GM12878 (cell line): ENCODE measurements at regions not wholly inside any gene's neighbourhood (a gene's known extent, or its start where the extent isn't known, plus 50 kb on each side); places are given as distances from the start of the nearest gene placed in this dataset.

ENCODE experiments used
- ATAC-seq: fragments of 200-7000 bp; cut with Tn5 transposase; 3 replicates; pipeline ENCODE4 v1.9.1; 2020; ENCODE audit warnings: mild to moderate bottlenecking, moderate library complexity
- BruUV-seq: library from RNA; stranded (reverse); fragments of 400-500 nt; replicated peaks from 2 replicates; lab custom pipeline; 2021; lab: Mats Ljungman, UMichigan
- CTCF ChIA-PET: fragments of 300-600 bp; sonication (Branson Sonifier 250); formaldehyde crosslinking; extraction: SDS; loops from one replicate; lab custom pipeline; 2021; ENCODE audit warnings: inconsistent platforms; lab: Yijun Ruan, JAX
- POLR2A ChIA-PET: fragments of 350-600 bp; formaldehyde crosslinking; extraction: SDS; loops from one replicate; lab custom pipeline; 2021; ENCODE audit warnings: inconsistent platforms; lab: Charles Lee
- RAD21 ChIA-PET: fragments of 300-600 bp; sonication (Branson Sonifier 250); formaldehyde crosslinking; loops from one replicate; lab custom pipeline; 2023; ENCODE audit warnings: antibody characterized with exemption; ENCODE audit not compliant: unreplicated experiment; lab: Charles Lee
- SMC1A ChIA-PET: fragments of 300-600 bp; sonication (Branson Sonifier 250); formaldehyde crosslinking; loops from one replicate; lab custom pipeline; 2023; ENCODE audit not compliant: unreplicated experiment, uncharacterized antibody; lab: Charles Lee
- DNase-seq: peaks from one replicate; pipeline ENCODE4 v3.0.0-alpha.2; 2011; ENCODE audit warnings: low read depth, low spot score
- FAIRE-seq: peaks from 3 replicates; lab custom pipeline; 2011; peaks lifted over from hg19 to GRCh38; lab: Jason Lieb, UNC
- H2AFZ ChIP-seq: 2 replicates; pipeline ENCODE4 v1.6.0; 2011; ENCODE audit warnings: low read depth, low read length, control low read depth; ENCODE audit not compliant: control insufficient read depth
- H3K27ac ChIP-seq: 2 replicates; pipeline ENCODE4 v1.5.1; 2011; ENCODE audit warnings: control low read depth; ENCODE audit not compliant: control insufficient read depth, insufficient read depth
- H3K27me3 ChIP-seq, 2 experiments: replicated peaks in 1 of 2; 2 replicates each; pipeline versions ENCODE4 v1.6.0 to v1.6.1; 2011; ENCODE audit warnings: low read length in 1 of 2; ENCODE audit not compliant: control insufficient read depth in 2 of 2, insufficient read depth in 2 of 2
- H3K36me3 ChIP-seq, 2 experiments: 2 replicates each; pipeline ENCODE4 v1.5.1; 2011; ENCODE audit warnings: low read length in 1 of 2; ENCODE audit not compliant: control insufficient read depth in 2 of 2, insufficient read depth in 2 of 2
- H3K4me1 ChIP-seq: 2 replicates; pipeline ENCODE4 v1.6.1; 2011; ENCODE audit warnings: mild to moderate bottlenecking, low read length, moderate library complexity, mixed read lengths; ENCODE audit not compliant: control insufficient read depth, insufficient read depth
- H3K4me2 ChIP-seq: 2 replicates; pipeline ENCODE4 v1.6.0; 2011; ENCODE audit warnings: control low read depth; ENCODE audit not compliant: control insufficient read depth, insufficient read depth
- H3K4me3 ChIP-seq: fragments of 200-600 bp; sonication (generic); 2 replicates; pipeline ENCODE4 v1.5.1; 2016
- H3K79me2 ChIP-seq: 2 replicates; pipeline ENCODE4 v1.6.0; 2011; ENCODE audit warnings: low read length; ENCODE audit not compliant: control insufficient read depth, insufficient read depth
- H3K9ac ChIP-seq: 2 replicates; pipeline ENCODE4 v1.8.0; 2011; ENCODE audit warnings: low read length, control low read depth, mixed read lengths; ENCODE audit not compliant: control insufficient read depth, insufficient read depth
- H3K9me3 ChIP-seq: replicated peaks from 3 replicates; pipeline ENCODE4 v1.5.1; 2011; ENCODE audit warnings: mild to moderate bottlenecking, low read length; ENCODE audit not compliant: control insufficient read depth, insufficient read depth
- H4K20me1 ChIP-seq: 2 replicates; pipeline ENCODE4 v1.6.0; 2011; ENCODE audit not compliant: control insufficient read depth, insufficient read depth
- BHLHE40 ChIP-seq, 2 experiments: fragments of 450-650 bp in 1 of 2; IDR thresholded peaks; 2 replicates each; pipeline ENCODE4 v1.6.1; 2011 to 2017; ENCODE audit warnings: low read depth in 2 of 2, borderline replicate concordance in 1 of 2, improper control_type of control experiment in 1 of 2, low read length in 1 of 2, mild to moderate bottlenecking in 1 of 2
- CBX3 ChIP-seq: fragments of 200-600 bp; sonication (generic); IDR thresholded peaks from 2 replicates; pipeline ENCODE4 v1.6.1; 2016; ENCODE audit warnings: low read depth, borderline replicate concordance
- GATAD2B ChIP-seq: fragments of 450-650 bp; conservative IDR thresholded peaks from 2 replicates; pipeline ENCODE4 v1.6.1; 2017; ENCODE audit warnings: low read depth, mild to moderate bottlenecking, moderate library complexity
- HDAC2 ChIP-seq: fragments of 200-600 bp; sonication (generic); IDR thresholded peaks from 2 replicates; pipeline ENCODE4 v1.6.1; 2017
- KLF5 ChIP-seq: fragments of 450-650 bp; IDR thresholded peaks from 2 replicates; pipeline ENCODE4 v1.6.1; 2014; ENCODE audit warnings: mild to moderate bottlenecking; ENCODE audit not compliant: partially characterized antibody
- MTA3 ChIP-seq: IDR thresholded peaks from 2 replicates; pipeline ENCODE4 v1.6.1; 2012; ENCODE audit warnings: low read length, inconsistent platforms, borderline replicate concordance
- NBN ChIP-seq: fragments of 450-650 bp; IDR thresholded peaks from 2 replicates; pipeline ENCODE4 v1.6.1; 2016
- NR2C2 ChIP-seq: IDR thresholded peaks from 2 replicates; pipeline ENCODE4 v1.6.1; 2011; ENCODE audit warnings: borderline replicate concordance, low read depth; ENCODE audit not compliant: control insufficient read depth, insufficient read length
- RELB ChIP-seq: fragments of 450-650 bp; IDR thresholded peaks from 2 replicates; pipeline ENCODE4 v1.6.1; 2017; ENCODE audit warnings: low read depth, mild to moderate bottlenecking, moderate library complexity
- TCF3 ChIP-seq: IDR thresholded peaks from 2 replicates; pipeline ENCODE4 v1.6.1; 2012; ENCODE audit warnings: low read depth, mild to moderate bottlenecking, low read length, borderline replicate concordance; ENCODE audit not compliant: insufficient read depth
- USF1 ChIP-seq: IDR thresholded peaks from 2 replicates; pipeline ENCODE4 v1.6.1; 2011; ENCODE audit warnings: borderline replicate concordance, low read depth, mild to moderate bottlenecking, moderate library complexity, mixed read lengths, low read length; ENCODE audit not compliant: insufficient read depth; ENCODE audit errors: extremely low read length
- ZBED1 ChIP-seq: IDR thresholded peaks from 2 replicates; pipeline ENCODE4 v1.6.1; 2016; ENCODE audit warnings: borderline replicate concordance
- ZNF24 ChIP-seq: fragments of 450-650 bp; IDR thresholded peaks from 2 replicates; pipeline ENCODE4 v1.6.1; 2017; ENCODE audit warnings: antibody characterized with exemption, mild to moderate bottlenecking
- WGBS: methylation state at CpG from one replicate; pipeline ENCODE4 v1.1.6; 2016; ENCODE audit warnings: low lambda C conversion rate; ENCODE audit not compliant: insufficient replicate concordance, insufficient coverage; ENCODE audit errors: missing lambda C conversion rate; 5-methylcytosine and 5-hydroxymethylcytosine counted together
- in situ Hi-C: fragments of 300-500 bp; cut with MboI; formaldehyde crosslinking; loops from 9 replicates; pipeline ENCODE4 v1.14.3; 2018; ENCODE audit warnings: mixed read lengths
- intact Hi-C: fragments of 100-400 bp; cut with micrococcal nuclease; formaldehyde crosslinking; loops from one replicate; pipeline ENCODE4 v1.14.2; 2022; ENCODE audit not compliant: unreplicated experiment

GRCh38 chrX:95903975-95904374 lies 780.7 kb upstream of the DIAPH2 start:
- TF ChIP-seq TCF3 (no peak), USF1 (no peak), HDAC2 (no peak), ZBED1 (no peak), MTA3 (no peak), KLF5 (no peak)
- TF ChIP-seq, all 136 proteins: peak for 0
- no peaks in the 10 kb centered on the region for H3K27me3 ChIP-seq
- H3K4me3 ChIP-seq = no peak overlapping the region
- H3K9me3 ChIP-seq = no peaks in the 10 kb centered on the region
- POLR2A ChIA-PET = no interaction called here
- H4K20me1 ChIP-seq = no peaks in the 10 kb centered on the region
- BruUV-seq = no TSS peak
- intact Hi-C loops = no loop called here
- CTCF ChIA-PET = interaction anchor here (1.0 kb wide), 1 partner anchor 10 kb away, joined by 3 read pairs; no protein-coding TSS in a partner anchor
- no peaks in the 10 kb centered on the region for H3K36me3 ChIP-seq
- no peak overlapping the region for H2AFZ ChIP-seq
- H3K27ac ChIP-seq = no peak overlapping the region
- DNase-seq (no peak), FAIRE-seq (no peak), ATAC-seq (no peak)
- 15% methylated on average over 3 of the region's 3 CpGs for WGBS
- H3K79me2 ChIP-seq = no peaks in the 10 kb centered on the region
- H3K4me2 ChIP-seq = no peak overlapping the region
- RAD21 ChIA-PET = no interaction called here
- H3K9ac ChIP-seq = no peak overlapping the region
- H3K4me1 ChIP-seq = no peaks in the 10 kb centered on the region
- SMC1A ChIA-PET = no interaction called here
- in situ Hi-C loops = no loop called here

- ATAC-seq (no peak), DNase-seq (no peak), FAIRE-seq (no peak)
- Histone ChIP-seq H3K4me1 (no peaks in the 10 kb centered on the region), H3K36me3 (no peaks in the 10 kb centered on the region), H3K27ac (no peak overlapping the region), H3K9me3 (no peaks in the 10 kb centered on the region), H3K79me2 (no peaks in the 10 kb centered on the region), H4K20me1 (no peaks in the 10 kb centered on the region), H3K27me3 (no peaks in the 10 kb centered on the region), H3K4me2 (no peak overlapping the region), H3K4me3 (no peak overlapping the region), H2AFZ (no peak overlapping the region), H3K9ac (no peak overlapping the region)
- 14% methylated on average over 1 of the region's 1 CpG for WGBS
- SMC1A ChIA-PET = no interaction called here
- RAD21 ChIA-PET = no interaction called here
- intact Hi-C loops = no loop called here
- BruUV-seq = no TSS peak
- POLR2A ChIA-PET = no interaction called here
- in situ Hi-C loops = no loop called here
- CTCF ChIA-PET = no interaction called here
- no peak for TF ChIP-seq NBN
- TF ChIP-seq NR2C2 = no peak
- TF ChIP-seq RELB = no peak
- no peak for TF ChIP-seq GATAD2B
- TF ChIP-seq BHLHE40 (IDR thresholded peaks at IDR 0.05; ENCODE audit: borderline replicate concordance in 1 of 2, low read depth in 2 of 2, low read length in 1 of 2) = no peak
- no peak for TF ChIP-seq CBX3
- no peak for TF ChIP-seq ZNF24
Measured at GRCh38 chrX:95907081-95907480, 777.6 kb upstream of the DIAPH2 start.
